Loucy (cell line): ENCODE measurements at regions not wholly inside any gene's neighbourhood (a gene's known extent, or its start where the extent isn't known, plus 50 kb on each side); places are given as distances from the start of the nearest gene placed in this dataset.

Experiments
- H2AFZ ChIP-seq: fragments of 200-600 bp; sonication (generic); 2 replicates; pipeline ENCODE4 v1.6.0; 2016; ENCODE audit warnings: antibody characterized with exemption, mild to moderate bottlenecking, low read length, moderate library complexity
- H3F3A ChIP-seq: fragments of 200-600 bp; 2 replicates; pipeline ENCODE4 v1.6.0; 2016; ENCODE audit warnings: antibody characterized with exemption, low read depth, mild to moderate bottlenecking
- H3K27me3 ChIP-seq: fragments of 200-600 bp; sonication (generic); 2 replicates; pipeline ENCODE4 v1.6.1; 2014; ENCODE audit warnings: low read length, mild to moderate bottlenecking; ENCODE audit not compliant: insufficient read depth, poor library complexity, severe bottlenecking
- H3K36me3 ChIP-seq: fragments of 200-600 bp; sonication (generic); 2 replicates; pipeline ENCODE4 v1.6.1; 2016; ENCODE audit warnings: low read length; ENCODE audit not compliant: insufficient read depth
- H3K4me1 ChIP-seq: fragments of 200-600 bp; sonication (generic); 2 replicates; pipeline ENCODE4 v1.5.1; 2014; ENCODE audit warnings: low read length, mild to moderate bottlenecking; ENCODE audit not compliant: insufficient read depth, poor library complexity, severe bottlenecking
- H3K4me2 ChIP-seq: fragments of 200-600 bp; sonication (generic); 2 replicates; pipeline ENCODE4 v1.6.0; 2014; ENCODE audit warnings: antibody characterized with exemption, low read length, low read depth, mild to moderate bottlenecking; ENCODE audit not compliant: poor library complexity, severe bottlenecking
- H3K4me3 ChIP-seq: fragments of 200-600 bp; sonication (generic); 2 replicates; pipeline ENCODE4 v1.5.1; 2014; ENCODE audit warnings: low read length, mild to moderate bottlenecking, mixed read lengths; ENCODE audit not compliant: poor library complexity, severe bottlenecking
- H3K79me2 ChIP-seq: fragments of 200-600 bp; sonication (generic); 2 replicates; pipeline ENCODE4 v1.6.1; 2014; ENCODE audit warnings: low read length; ENCODE audit not compliant: insufficient read depth
- H3K9ac ChIP-seq: fragments of 200-600 bp; sonication (generic); 2 replicates; pipeline ENCODE4 v1.6.0; 2014; ENCODE audit warnings: mild to moderate bottlenecking, low read depth, low read length, moderate library complexity; ENCODE audit not compliant: poor library complexity, severe bottlenecking
- H3K9me2 ChIP-seq: fragments of 200-600 bp; sonication (generic); replicated peaks from 2 replicates; pipeline ENCODE4 v1.6.1; 2016; ENCODE audit warnings: low read depth, low read length, mixed read lengths
- H3K9me3 ChIP-seq: fragments of 200-600 bp; sonication (generic); 2 replicates; pipeline ENCODE4 v1.6.1; 2014; ENCODE audit warnings: mild to moderate bottlenecking, antibody characterized with exemption, low read length, low read depth; ENCODE audit not compliant: insufficient read depth
- H4K20me1 ChIP-seq: fragments of 200-600 bp; sonication (generic); 2 replicates; pipeline ENCODE4 v1.6.0; 2014; ENCODE audit warnings: antibody characterized with exemption, low read length, mild to moderate bottlenecking; ENCODE audit not compliant: insufficient read depth, poor library complexity, severe bottlenecking
- EZH2phosphoT487 ChIP-seq: fragments of 200-600 bp; IDR thresholded peaks from 2 replicates; pipeline ENCODE4 v1.6.1; 2018; ENCODE audit warnings: antibody characterized with exemption, mild to moderate bottlenecking, moderate library complexity, borderline replicate concordance
- TF ChIP-seq, protein P1 (sequence below): fragments of 200-600 bp; sonication (generic); conservative IDR thresholded peaks from 2 replicates; pipeline ENCODE4 v1.5.1; 2014; ENCODE audit warnings: mild to moderate bottlenecking, antibody characterized with exemption, low read length

DNA sequence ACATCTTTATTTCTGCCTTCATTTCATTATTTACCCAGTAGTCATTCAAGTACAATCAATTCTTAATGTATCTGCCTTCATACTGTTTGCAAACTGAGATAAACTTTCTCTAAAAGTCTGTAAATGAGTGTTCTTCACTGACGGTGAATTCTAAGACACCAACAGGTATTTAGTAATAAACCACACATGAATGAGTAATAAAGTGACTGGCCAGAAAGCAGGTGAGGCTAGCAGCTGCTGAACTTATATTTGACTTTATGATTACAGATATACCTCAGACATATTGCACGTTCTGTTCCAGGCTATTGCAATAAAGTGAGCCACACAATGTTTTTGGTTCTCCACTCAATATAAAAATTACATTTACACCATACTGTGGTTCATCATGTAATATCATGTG, 1894.0 kb upstream of the RAG2 start:
- Histone ChIP-seq H3K9me3 (no peaks in the 10 kb centered on the region), H3K27me3 (no peaks in the 10 kb centered on the region), H3K4me2 (no peak overlapping the region), H3K79me2 (no peaks in the 10 kb centered on the region), H3K36me3 (no peaks in the 10 kb centered on the region), H3F3A (no peaks in the 10 kb centered on the region), H4K20me1 (no peaks in the 10 kb centered on the region), H2AFZ (no peak overlapping the region), H3K4me3 (no peak overlapping the region), H3K4me1 (no peaks in the 10 kb centered on the region), H3K9ac (no peak overlapping the region), H3K9me2 (no peaks in the 10 kb centered on the region)
- TF ChIP-seq, protein P1, sequence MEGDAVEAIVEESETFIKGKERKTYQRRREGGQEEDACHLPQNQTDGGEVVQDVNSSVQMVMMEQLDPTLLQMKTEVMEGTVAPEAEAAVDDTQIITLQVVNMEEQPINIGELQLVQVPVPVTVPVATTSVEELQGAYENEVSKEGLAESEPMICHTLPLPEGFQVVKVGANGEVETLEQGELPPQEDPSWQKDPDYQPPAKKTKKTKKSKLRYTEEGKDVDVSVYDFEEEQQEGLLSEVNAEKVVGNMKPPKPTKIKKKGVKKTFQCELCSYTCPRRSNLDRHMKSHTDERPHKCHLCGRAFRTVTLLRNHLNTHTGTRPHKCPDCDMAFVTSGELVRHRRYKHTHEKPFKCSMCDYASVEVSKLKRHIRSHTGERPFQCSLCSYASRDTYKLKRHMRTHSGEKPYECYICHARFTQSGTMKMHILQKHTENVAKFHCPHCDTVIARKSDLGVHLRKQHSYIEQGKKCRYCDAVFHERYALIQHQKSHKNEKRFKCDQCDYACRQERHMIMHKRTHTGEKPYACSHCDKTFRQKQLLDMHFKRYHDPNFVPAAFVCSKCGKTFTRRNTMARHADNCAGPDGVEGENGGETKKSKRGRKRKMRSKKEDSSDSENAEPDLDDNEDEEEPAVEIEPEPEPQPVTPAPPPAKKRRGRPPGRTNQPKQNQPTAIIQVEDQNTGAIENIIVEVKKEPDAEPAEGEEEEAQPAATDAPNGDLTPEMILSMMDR, result no peak
- no peak for TF ChIP-seq EZH2phosphoT487

DNA sequence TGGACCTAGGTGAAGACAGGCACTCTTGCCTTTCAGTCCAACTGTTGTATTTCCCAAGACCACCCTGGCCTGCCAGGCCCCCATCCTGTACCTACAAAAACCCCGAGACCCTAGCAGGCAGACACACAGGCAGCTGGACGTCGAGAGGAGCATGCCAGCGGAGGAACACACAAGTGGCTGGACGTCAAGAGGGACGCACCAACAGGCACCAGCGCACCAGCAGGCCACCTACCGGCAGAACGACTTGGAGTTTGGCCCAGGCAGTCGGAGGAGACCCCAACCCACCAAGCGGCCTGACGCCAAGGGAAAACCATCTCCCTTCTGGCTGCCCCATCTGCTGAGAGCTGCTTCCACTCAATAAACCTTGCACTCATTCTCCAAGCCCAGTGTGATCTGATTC, 1883.4 kb upstream of the RAG2 start:
- no peaks in the 10 kb centered on the region for H3K9me2 ChIP-seq
- H3K9ac ChIP-seq, result no peak overlapping the region
- no peaks in the 10 kb centered on the region for H4K20me1 ChIP-seq
- H3K4me1 ChIP-seq, result no peaks in the 10 kb centered on the region
- no peaks in the 10 kb centered on the region for H3K9me3 ChIP-seq
- no peaks in the 10 kb centered on the region for H3K79me2 ChIP-seq
- no peaks in the 10 kb centered on the region for H3F3A ChIP-seq
- no peak overlapping the region for H2AFZ ChIP-seq
- H3K4me2 ChIP-seq, result no peak overlapping the region
- no peaks in the 10 kb centered on the region for H3K36me3 ChIP-seq
- no peaks in the 10 kb centered on the region for H3K27me3 ChIP-seq
- no peak overlapping the region for H3K4me3 ChIP-seq
- TF ChIP-seq, protein P1, result no peak
- TF ChIP-seq EZH2phosphoT487, result no peak

DNA sequence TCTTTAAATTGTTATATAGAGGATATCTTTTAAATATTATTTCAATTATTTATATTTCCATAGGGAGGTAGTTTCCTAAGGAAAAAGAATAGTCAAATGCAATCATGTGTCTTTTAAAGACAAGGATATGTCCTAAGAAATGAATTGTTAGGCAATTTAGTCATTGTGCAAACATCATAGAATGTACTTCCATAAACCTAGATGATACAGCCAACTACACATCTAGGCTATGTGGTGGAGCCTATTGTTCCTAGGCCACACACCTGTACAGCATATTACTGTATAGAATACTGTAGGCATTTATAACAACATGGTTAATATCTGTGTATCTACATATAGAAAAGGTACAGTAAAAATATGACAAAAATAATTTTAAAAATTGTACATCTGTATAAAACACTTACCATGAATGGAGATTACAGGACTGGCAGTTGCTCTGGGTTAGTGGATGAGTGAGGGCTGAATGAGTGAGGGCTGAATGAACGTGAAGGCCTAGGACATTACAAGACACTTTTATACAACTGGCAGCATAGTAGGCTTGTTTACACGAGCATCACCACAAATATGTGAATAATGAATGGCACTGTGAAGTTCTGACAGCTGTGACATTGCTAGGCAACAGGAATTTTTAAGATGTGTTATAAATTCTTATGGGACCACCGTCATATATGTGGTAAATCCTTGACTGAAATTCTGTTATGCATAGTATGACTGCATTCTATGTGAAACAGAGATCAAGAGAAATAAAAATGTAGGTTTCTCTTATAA, 1879.0 kb upstream of the RAG2 start:
- Histone ChIP-seq H3K4me1 (no peaks in the 10 kb centered on the region), H3K9me2 (no peaks in the 10 kb centered on the region), H3K36me3 (no peaks in the 10 kb centered on the region), H4K20me1 (no peaks in the 10 kb centered on the region), H3K4me2 (no peak overlapping the region), H3F3A (no peaks in the 10 kb centered on the region), H3K27me3 (no peaks in the 10 kb centered on the region), H3K9me3 (no peaks in the 10 kb centered on the region), H3K4me3 (no peak overlapping the region), H2AFZ (no peak overlapping the region), H3K79me2 (no peaks in the 10 kb centered on the region), H3K9ac (no peak overlapping the region)
- TF ChIP-seq, protein P1, result no peak
- TF ChIP-seq EZH2phosphoT487, result no peak
